IPS-15b (cell line): ENCODE measurements at regions not wholly inside any gene's neighbourhood (a gene's known extent, or its start where the extent isn't known, plus 50 kb on each side); places are given as distances from the start of the nearest gene placed in this dataset.
"Not testable (repeated sequence)": the region's sequence is repeated elsewhere in the genome, so short reads cannot be mapped to it uniquely, and the experiment has no call there.

Source experiments
- H3K27me3 ChIP-seq: one replicate; pipeline ENCODE4 v1.6.1; 2013; ENCODE audit warnings: low read length; ENCODE audit not compliant: control insufficient read depth, insufficient read depth
- H3K36me3 ChIP-seq: one replicate; pipeline ENCODE4 v1.6.1; 2013; ENCODE audit warnings: low read length; ENCODE audit not compliant: control insufficient read depth, insufficient read depth
- H3K4me1 ChIP-seq: one replicate; pipeline ENCODE4 v1.6.1; 2013; ENCODE audit warnings: mild to moderate bottlenecking, low read length; ENCODE audit not compliant: control insufficient read depth, insufficient read depth
- H3K4me3 ChIP-seq: one replicate; pipeline ENCODE4 v1.5.1; 2013; ENCODE audit warnings: low read depth, low read length
- H3K9ac ChIP-seq: one replicate; pipeline ENCODE4 v1.6.1; 2013; ENCODE audit warnings: low read depth, mild to moderate bottlenecking, low read length
- H3K9me3 ChIP-seq: one replicate; pipeline ENCODE4 v1.6.1; 2013; ENCODE audit warnings: mild to moderate bottlenecking, low read length; ENCODE audit not compliant: control insufficient read depth, insufficient read depth

- H3K4me1 ChIP-seq = no peaks in the 10 kb centered on the region
- H3K9ac ChIP-seq = no peak overlapping the region
- no peak overlapping the region for H3K4me3 ChIP-seq
- H3K27me3 ChIP-seq = no peaks in the 10 kb centered on the region
- no peaks in the 10 kb centered on the region for H3K36me3 ChIP-seq
- no peaks in the 10 kb centered on the region for H3K9me3 ChIP-seq
These were observed 118.7 kb upstream of the LRRTM4 start for GRCh38 chr2:77640924-77641323.

- Histone ChIP-seq H3K27me3 (no peaks in the 10 kb centered on the region), H3K9ac (no peak overlapping the region), H3K4me3 (no peak overlapping the region), H3K4me1 (no peaks in the 10 kb centered on the region), H3K36me3 (no peaks in the 10 kb centered on the region), H3K9me3 (no peaks in the 10 kb centered on the region)
These were observed 120.2 kb upstream of the LRRTM4 start for GRCh38 chr2:77642339-77642738.

- H3K27me3 ChIP-seq = no peaks in the 10 kb centered on the region
- no peaks in the 10 kb centered on the region for H3K9me3 ChIP-seq
- no peak overlapping the region for H3K9ac ChIP-seq
- no peaks in the 10 kb centered on the region for H3K4me1 ChIP-seq
- H3K36me3 ChIP-seq = no peaks in the 10 kb centered on the region
- H3K4me3 ChIP-seq = no peak overlapping the region
These were observed 127.7 kb upstream of the LRRTM4 start for GRCh38 chr2:77649856-77650255.

GRCh38 chr2:77652499-77652898, 130.3 kb upstream of the LRRTM4 start:
- H3K9me3 ChIP-seq = no peaks in the 10 kb centered on the region
- H3K27me3 ChIP-seq = no peaks in the 10 kb centered on the region
- no peak overlapping the region for H3K9ac ChIP-seq
- no peaks in the 10 kb centered on the region for H3K4me1 ChIP-seq
- H3K4me3 ChIP-seq = no peak overlapping the region
- H3K36me3 ChIP-seq = no peaks in the 10 kb centered on the region

- no peaks in the 10 kb centered on the region for H3K9me3 ChIP-seq
- no peaks in the 10 kb centered on the region for H3K27me3 ChIP-seq
- no peaks in the 10 kb centered on the region for H3K4me1 ChIP-seq
- H3K9ac ChIP-seq = no peak overlapping the region
- no peak overlapping the region for H3K4me3 ChIP-seq
- no peaks in the 10 kb centered on the region for H3K36me3 ChIP-seq
These were observed 142.3 kb upstream of the LRRTM4 start for GRCh38 chr2:77664491-77664890.

- no peaks in the 10 kb centered on the region for H3K27me3 ChIP-seq
- no peak overlapping the region for H3K4me3 ChIP-seq
These were observed 144.2 kb upstream of the LRRTM4 start for GRCh38 chr2:77666251-77666980.

GRCh38 chr2:77684543-77685319, 162.6 kb upstream of the LRRTM4 start:
- H3K9ac ChIP-seq, H3K4me3 ChIP-seq, H3K4me1 ChIP-seq, H3K27me3 ChIP-seq, H3K36me3 ChIP-seq, H3K9me3 ChIP-seq: not testable (repeated sequence)

More at GRCh38 chr2:77666251-77666980, 144.2 kb upstream of the LRRTM4 start:
- no peak overlapping the region for H3K9ac ChIP-seq
- no peaks in the 10 kb centered on the region for H3K9me3 ChIP-seq
- no peaks in the 10 kb centered on the region for H3K36me3 ChIP-seq
- no peaks in the 10 kb centered on the region for H3K4me1 ChIP-seq

- peaks cover 6% of the 10 kb centered on the region for H3K4me1 ChIP-seq
- no peaks in the 10 kb centered on the region for H3K36me3 ChIP-seq
- H3K27me3 ChIP-seq = no peaks in the 10 kb centered on the region
- H3K4me3 ChIP-seq = no peak overlapping the region
- H3K9me3 ChIP-seq = no peaks in the 10 kb centered on the region
- no peak overlapping the region for H3K9ac ChIP-seq
These were observed 190.4 kb upstream of the LRRTM4 start for GRCh38 chr2:77712601-77713000.

- no peaks in the 10 kb centered on the region for H3K9me3 ChIP-seq
- H3K4me3 ChIP-seq = no peak overlapping the region
- no peaks in the 10 kb centered on the region for H3K36me3 ChIP-seq
- H3K9ac ChIP-seq = no peak overlapping the region
- peaks cover 6% of the 10 kb centered on the region for H3K4me1 ChIP-seq
- H3K27me3 ChIP-seq = no peaks in the 10 kb centered on the region
These were observed 191.2 kb upstream of the LRRTM4 start for GRCh38 chr2:77713412-77713811.

- H3K36me3 ChIP-seq = no peaks in the 10 kb centered on the region
These were observed 197.9 kb upstream of the LRRTM4 start for GRCh38 chr2:77720115-77720514.

GRCh38 chr2:77721593-77721992, 199.4 kb upstream of the LRRTM4 start:
- Histone ChIP-seq H3K4me3 (no peak overlapping the region), H3K36me3 (no peaks in the 10 kb centered on the region), H3K4me1 (no peaks in the 10 kb centered on the region), H3K27me3 (no peaks in the 10 kb centered on the region), H3K9me3 (no peaks in the 10 kb centered on the region), H3K9ac (no peak overlapping the region)

More at GRCh38 chr2:77720115-77720514, 197.9 kb upstream of the LRRTM4 start:
- no peaks in the 10 kb centered on the region for H3K27me3 ChIP-seq
- no peaks in the 10 kb centered on the region for H3K4me1 ChIP-seq
- no peak overlapping the region for H3K4me3 ChIP-seq
- H3K9ac ChIP-seq = no peak overlapping the region
- H3K9me3 ChIP-seq = no peaks in the 10 kb centered on the region

GRCh38 chr2:77725045-77725444, 202.9 kb upstream of the LRRTM4 start:
- no peaks in the 10 kb centered on the region for H3K4me1 ChIP-seq
- no peaks in the 10 kb centered on the region for H3K27me3 ChIP-seq
- H3K9ac ChIP-seq = no peak overlapping the region
- H3K9me3 ChIP-seq = no peaks in the 10 kb centered on the region
- H3K36me3 ChIP-seq = no peaks in the 10 kb centered on the region
- no peak overlapping the region for H3K4me3 ChIP-seq
